ENCODE measurements at regions not wholly inside any gene's neighbourhood (a gene's known extent, or its start where the extent isn't known, plus 50 kb on each side); places are given as distances from the start of the nearest gene placed in this dataset.

GRCh38 chr5:29197631-29198454 is 1995.6 kb upstream of the CDH6 start:
- no peak for TF ChIP-seq CTCF (conservative IDR thresholded peaks at IDR 0.05)
- no peak overlapping the region for H2BK15ac ChIP-seq (ENCODE audit: low read depth, low read length)
- DNase-seq = no peak
- H4K8ac ChIP-seq (replicated peaks; ENCODE audit: insufficient read length, low read depth, low read length) = no peak overlapping the region
- no peak overlapping the region for H4K91ac ChIP-seq (ENCODE audit: insufficient read length, low read depth, low read length)
- no peaks in the 10 kb centered on the region for H4K20me1 ChIP-seq (ENCODE audit: control insufficient read depth, insufficient read depth, insufficient read length)
- no peak overlapping the region for H3K18ac ChIP-seq (ENCODE audit: insufficient read length, low read depth, low read length)
- H3K23ac ChIP-seq (ENCODE audit: insufficient read length, low read depth, low read length) = no peak overlapping the region
- H3K56ac ChIP-seq (ENCODE audit: insufficient read length, low read depth, low read length) = no peak overlapping the region
- no peak overlapping the region for H3K27ac ChIP-seq (ENCODE audit: insufficient read length, low read depth, low read length)
- H2BK12ac ChIP-seq (ENCODE audit: insufficient read length, low read depth, low read length) = no peak overlapping the region
- no peak overlapping the region for H3K27ac Mint-ChIP-seq
- H2AK5ac ChIP-seq (ENCODE audit: insufficient read length, low read length) = no peak overlapping the region
- no peak overlapping the region for H4K5ac ChIP-seq (ENCODE audit: insufficient read length, low read depth, low read length)
- no peak overlapping the region for H3K4me2 ChIP-seq (ENCODE audit: insufficient read depth, insufficient read length, low read length)
- no peaks in the 10 kb centered on the region for H3K9me3 Mint-ChIP-seq
- H2BK20ac ChIP-seq (ENCODE audit: low read depth, low read length, poor library complexity, severe bottlenecking) = no peak overlapping the region
- WGBS (ENCODE audit: extremely low coverage, insufficient read length, low lambda C conversion rate) = no CpG with 5 or more reads among the region's 2 CpGs
- H3K4ac ChIP-seq (ENCODE audit: low read depth, low read length) = no peak overlapping the region
- H2BK5ac ChIP-seq (ENCODE audit: insufficient read length, low read length) = no peak overlapping the region
- H3K4me1 Mint-ChIP-seq = peaks cover 8 to 10% of the 10 kb centered on the region in 2 experiments
- H3K4me1 ChIP-seq (ENCODE audit: insufficient read depth, low read length) = peaks cover 2% of the 10 kb centered on the region; the same call in 1 of the 2 replicates
- no peaks in the 10 kb centered on the region for H3K23me2 ChIP-seq (ENCODE audit: insufficient read length, low read depth, low read length, poor library complexity, severe bottlenecking)
- H2AFZ ChIP-seq (ENCODE audit: low read length) = no peak overlapping the region
- H3K27me3 ChIP-seq (ENCODE audit: insufficient read depth, low read length) = no peaks in the 10 kb centered on the region
- H3K9me3 ChIP-seq (ENCODE audit: control insufficient read depth, low read depth, low read length) = no peaks in the 10 kb centered on the region
- H3K27me3 Mint-ChIP-seq (ENCODE audit: low read depth) = no peaks in the 10 kb centered on the region
- H3K4me3 Mint-ChIP-seq = no peak overlapping the region
- H3K36me3 Mint-ChIP-seq (ENCODE audit: insufficient read depth in 1 of 3, low read depth in 3 of 3) = no peaks in the 10 kb centered on the region
- H3K14ac ChIP-seq (ENCODE audit: insufficient read depth, low read length) = no peak overlapping the region
- H3K79me1 ChIP-seq (ENCODE audit: insufficient read depth, low read depth, low read length, poor library complexity, severe bottlenecking) = no peaks in the 10 kb centered on the region
- no peak overlapping the region for H3T11ph ChIP-seq (ENCODE audit: low read length)
- H3K79me2 ChIP-seq (ENCODE audit: insufficient read depth, low read length) = no peaks in the 10 kb centered on the region
- no peak overlapping the region for H3K9ac ChIP-seq (ENCODE audit: extremely low read depth, insufficient read length, low read length)
- no peak overlapping the region for H2BK120ac ChIP-seq (ENCODE audit: low read depth, low read length, poor library complexity, severe bottlenecking)

All from H9 (cell line).